Activated CD4-positive, alpha-beta T cell treated with anti-CD3 and anti-CD28 coated beads, Interleukin-2, Interleukin-6, amounts not matched to agents 100 ng/mL and 50 ng/mL, durations not matched to agents 16 hours and 8 hours (primary cell): ENCODE measurements at regions not wholly inside any gene's neighbourhood (a gene's known extent, or its start where the extent isn't known, plus 50 kb on each side); places are given as distances from the start of the nearest gene placed in this dataset.

Experiments used
- DNase-seq: peaks from one replicate; pipeline ENCODE4 v3.0.0-alpha.2; 2020

- no peak for DNase-seq
These were observed 219.3 kb downstream of the BUD13 start for GRCh38 chr11:116553482-116553881.

- no peak for DNase-seq
These were observed 221.2 kb downstream of the BUD13 start for GRCh38 chr11:116551576-116551975.

GRCh38 chr11:116548256-116548655, 224.5 kb downstream of the BUD13 start:
- no peak for DNase-seq

DNA sequence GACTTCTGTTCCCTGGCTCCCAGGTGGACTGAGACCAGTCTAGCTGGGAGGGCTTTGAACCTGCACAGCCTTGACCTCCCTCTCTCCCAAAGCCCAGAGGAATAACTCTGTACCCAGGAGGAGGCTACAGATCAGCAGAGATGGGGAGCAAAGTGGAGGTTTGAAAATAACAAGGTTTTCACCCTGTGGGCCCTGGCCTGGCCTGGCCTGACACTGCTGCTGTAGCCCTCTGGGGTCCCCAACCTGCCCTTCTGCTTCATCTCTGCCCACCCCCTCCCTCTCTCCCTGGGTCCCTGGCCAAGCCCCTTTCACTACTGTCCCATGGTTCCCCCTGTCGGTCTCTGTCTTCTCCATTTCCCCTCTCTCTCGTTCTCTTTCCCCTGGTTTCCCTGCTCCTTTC, 225.2 kb downstream of the BUD13 start:
- DNase-seq: no peak

DNA sequence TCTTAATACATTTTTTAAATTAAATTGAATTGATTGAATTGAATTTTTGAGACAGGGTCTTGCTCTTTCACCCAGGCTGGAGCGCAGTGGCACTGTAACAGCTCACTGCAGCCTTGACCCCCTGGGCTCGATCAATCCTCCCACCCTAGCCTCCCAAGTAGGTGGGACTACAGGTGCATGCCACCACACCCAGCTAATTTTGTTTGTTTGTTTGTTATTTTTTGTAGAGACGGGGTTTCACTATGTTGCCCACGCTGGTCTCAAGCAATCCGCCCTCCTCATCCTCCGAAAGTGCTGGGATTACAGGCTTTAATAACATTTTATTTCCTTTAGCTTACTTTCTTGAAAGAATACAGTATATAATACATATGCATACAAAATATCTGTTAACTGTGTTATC, 226.9 kb downstream of the BUD13 start:
- DNase-seq: no peak

- no peak for DNase-seq
These were observed 228.1 kb downstream of the BUD13 start for GRCh38 chr11:116544721-116545120.

DNA sequence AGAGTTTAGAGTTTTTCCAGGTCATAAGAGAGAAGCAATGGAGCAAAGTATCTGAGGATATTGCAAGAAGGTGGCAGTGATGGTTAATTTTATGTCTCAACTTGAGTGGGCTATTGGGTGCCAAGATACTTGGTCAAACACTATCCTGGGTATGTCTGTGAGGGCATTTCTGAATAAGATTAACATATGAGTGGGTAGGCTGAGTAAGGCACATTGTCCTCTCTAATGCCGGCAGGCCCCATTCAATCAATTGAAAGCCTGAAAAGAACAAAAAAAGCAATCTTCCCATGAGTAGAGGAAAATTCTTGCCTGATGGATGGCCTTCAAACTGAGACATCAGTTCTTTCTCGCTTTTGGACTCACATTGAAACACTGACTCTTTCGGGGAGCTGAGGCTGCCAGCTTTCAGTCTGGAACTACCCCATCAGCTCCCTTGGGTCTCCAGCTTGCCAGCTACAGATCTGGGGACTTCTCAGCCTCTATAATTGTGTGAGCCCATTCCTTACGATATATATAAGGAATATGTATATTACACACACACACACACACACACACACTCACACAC, 228.8 kb downstream of the BUD13 start:
- no peak for DNase-seq

DNA sequence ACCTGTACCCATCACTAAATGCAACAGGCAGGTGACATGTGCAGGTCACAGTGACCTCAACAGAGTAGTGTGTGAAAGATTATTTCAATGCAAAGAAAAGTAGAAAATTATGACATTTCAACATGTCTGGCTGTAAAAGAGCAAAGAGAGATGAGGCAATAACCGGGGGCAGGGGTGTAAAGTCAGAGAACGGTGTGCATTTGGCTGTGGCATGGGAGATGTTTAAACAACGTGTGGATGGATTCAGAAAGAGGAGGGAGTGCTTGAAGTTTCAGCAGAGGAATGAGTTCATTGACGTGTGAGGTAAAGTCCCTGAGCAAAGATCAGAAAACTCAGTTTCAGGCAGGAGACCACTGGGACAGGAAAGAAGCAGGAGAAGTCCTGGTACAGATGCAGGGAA, 229.7 kb downstream of the BUD13 start:
- no peak for DNase-seq

DNA sequence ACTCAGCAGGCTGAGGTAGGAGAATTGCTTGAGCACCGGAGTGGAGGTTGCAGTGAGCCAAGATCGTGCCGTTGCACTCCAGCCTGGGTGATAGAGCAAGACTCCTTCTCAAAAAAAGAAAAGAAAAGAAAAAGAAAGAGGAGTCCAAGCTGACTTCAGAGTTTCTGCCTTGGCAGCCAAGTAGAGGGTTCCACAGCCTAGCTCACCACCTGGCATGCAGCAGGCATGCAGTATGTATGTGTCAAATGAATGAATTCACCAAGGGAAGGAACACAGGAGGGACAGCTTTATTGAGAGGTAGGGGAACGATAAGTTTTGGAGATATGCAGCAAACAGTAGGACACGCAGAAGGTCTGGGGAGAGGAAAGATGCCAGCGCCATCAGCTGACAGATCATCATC, 230.4 kb downstream of the BUD13 start:
- no peak for DNase-seq

DNA sequence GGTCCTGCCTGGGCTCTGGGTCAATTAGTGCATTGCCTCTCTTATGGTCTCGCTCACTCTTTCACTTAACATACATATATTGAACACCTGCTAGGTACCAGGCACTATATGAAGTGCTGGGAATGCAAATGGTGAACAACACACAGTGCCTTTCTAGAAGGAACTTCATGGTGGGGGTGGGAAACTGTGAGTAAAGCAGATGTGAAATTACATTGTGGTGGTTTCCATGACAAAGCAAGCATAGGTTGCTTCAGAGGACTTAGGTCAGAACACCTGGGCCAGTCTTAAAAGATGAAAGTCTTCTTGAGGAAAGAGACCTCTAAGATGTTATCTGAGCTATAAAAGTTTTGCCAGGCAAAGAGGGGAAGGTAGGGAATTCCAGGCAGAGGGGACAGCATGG, 231.3 kb downstream of the BUD13 start:
- no peak for DNase-seq

DNA sequence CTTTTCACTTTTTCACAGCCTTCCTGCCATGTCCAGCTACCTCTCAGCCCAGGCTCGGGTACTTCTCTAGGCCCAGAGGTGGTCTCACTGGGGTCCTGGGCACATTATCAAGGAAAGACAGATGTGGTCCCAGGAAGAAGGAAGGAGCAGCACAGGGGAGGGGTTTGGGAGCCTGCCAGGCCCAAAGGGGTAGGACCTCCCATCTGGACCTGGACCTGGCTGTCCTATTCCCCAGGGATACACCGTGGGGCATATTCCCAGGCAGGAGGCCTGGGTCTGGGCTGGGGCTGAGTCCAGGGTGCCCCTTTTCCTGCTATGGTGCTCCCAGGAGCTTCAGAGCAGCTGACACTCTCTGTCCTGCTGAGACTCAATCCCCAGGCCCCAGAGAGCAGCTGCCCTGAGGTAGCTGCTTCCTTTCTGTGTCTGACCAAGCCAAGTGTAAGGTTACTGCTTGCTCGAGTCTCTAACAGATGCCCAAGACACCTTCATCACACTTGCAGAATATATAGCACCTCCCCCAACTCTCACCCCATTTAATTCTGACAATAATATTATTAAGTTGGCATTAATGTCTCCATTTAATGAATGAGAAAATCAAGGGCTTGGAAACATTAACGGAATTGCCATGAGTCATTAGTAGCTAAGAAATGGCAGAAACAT, 232.0 kb downstream of the BUD13 start:
- DNase-seq: no peak

DNA sequence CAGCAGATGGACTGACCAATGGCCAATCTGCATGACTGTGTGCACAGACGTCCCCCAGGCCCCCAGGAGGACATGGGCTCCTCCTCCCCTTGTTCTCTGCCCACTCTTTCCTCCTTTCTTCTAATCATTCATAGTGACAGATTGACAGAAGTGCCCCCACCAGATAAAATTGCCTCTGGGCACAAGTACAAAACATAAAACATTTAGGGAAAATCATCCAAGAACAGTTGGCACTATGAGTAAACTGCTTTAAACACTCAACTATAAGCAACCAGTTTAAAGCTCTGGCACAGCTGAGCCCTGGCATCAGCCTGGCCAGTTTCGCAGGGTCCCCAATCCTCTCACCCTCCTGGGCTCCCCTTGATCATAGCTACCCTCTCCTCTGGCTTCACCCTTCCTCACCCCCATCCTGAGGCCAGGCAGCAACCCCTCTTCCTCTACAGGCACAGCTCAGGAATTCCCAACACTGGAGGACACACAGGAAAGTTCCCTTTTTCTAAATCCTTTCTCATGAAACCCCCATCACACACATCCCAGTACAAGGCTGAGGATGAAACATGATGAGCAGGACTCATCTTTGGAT, 232.9 kb downstream of the BUD13 start:
- DNase-seq: no peak

DNA sequence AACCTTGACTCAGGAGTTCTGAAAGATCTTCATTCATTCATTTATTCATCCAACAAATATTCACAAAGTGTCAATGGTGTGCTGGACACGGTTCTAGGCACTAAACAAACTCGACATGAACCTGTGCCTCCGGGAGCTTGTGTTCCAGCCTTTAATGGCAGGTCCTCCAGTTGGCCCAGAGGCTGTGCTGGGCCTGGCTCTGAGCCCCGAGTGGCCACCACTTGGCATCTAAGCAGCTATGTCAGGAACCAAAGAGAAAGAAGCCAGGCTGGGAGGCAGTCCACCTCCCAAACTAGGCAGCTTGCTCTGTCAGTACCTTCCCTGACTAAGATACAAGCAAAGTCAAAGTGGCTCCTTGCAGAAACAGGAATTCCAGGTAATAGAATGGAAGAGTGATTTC, 233.6 kb downstream of the BUD13 start:
- DNase-seq: no peak

DNA sequence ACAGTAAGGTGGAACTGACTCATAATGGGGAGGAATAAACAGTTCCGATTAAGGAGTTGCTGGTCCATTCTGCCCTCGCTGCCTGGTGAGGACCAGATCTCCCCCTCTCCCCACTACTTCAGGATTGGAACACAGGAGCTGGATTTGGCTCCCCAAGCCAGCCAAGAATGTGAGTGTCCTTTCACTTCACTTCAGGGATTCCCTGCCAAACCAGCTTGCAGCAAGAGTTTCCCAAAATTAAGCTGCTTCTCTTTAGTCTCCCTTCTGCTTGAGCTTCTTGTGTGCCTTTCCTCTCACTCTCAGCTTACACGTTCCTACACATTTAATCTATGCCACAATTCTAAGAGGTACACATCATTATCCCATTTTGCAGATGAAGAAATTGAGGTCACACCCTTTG, 234.1 kb downstream of the BUD13 start:
- DNase-seq: no peak

- no peak for DNase-seq
These were observed 235.1 kb downstream of the BUD13 start for GRCh38 chr11:116537709-116538108.

DNA sequence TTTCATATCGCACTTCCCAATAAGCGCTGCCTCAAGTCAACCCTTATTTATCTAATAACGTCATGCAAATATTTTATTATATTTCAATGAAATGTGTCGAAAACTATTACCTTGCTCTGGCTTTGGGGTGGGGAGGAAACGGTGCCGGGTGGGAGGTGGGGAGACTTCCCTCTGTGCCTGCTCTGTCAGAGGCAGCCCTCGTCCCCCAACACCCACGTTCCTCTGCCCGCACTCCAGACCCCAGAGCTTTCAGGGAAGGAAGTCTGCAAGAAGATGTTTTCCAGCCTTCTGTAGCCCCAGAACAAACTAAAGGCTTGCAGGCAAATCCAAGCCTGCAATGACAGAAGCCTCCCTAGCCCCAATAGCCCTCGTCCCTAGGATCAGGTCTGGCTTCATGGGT, 235.7 kb downstream of the BUD13 start:
- DNase-seq: no peak

DNA sequence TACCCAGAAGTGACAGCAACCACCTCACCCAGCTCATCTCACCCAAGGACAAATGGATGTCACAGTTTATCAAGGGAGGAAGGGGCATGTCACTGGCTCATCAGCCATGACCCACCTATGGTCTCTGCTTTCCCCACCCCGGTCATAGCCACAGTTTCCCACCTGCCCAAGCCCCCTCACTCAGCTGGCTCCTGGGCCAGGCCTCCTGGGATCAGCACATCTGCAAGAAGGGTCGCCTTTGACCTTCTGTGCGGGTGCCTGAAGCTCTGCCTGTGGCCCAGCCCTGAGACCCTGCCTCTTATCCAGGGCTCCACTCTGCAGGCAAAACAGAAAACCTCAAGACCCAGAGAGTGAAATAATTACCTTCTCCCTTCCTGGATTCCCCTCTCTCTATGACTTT, 236.4 kb downstream of the BUD13 start:
- DNase-seq: no peak

DNA sequence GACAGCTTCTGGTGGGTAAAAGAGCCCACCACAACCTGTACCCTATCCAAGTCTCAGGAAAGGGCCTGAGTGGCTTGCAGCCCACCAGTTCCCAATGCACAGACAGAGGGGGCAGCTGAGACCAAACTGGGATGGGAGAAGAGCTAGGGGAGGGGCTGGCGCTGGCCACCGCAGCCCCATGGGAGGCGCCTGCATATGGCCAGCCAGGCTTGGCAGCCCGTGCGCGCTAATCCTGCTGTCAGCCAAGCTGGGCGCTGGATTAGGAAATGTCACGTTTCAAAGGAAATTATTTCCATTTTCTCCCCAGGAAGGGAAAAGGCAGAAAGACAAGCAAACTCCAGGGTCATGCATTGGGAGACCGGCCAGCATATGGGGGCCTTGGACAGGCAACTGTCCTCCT, 236.8 kb downstream of the BUD13 start:
- no peak for DNase-seq

- DNase-seq: no peak
These were observed 237.7 kb downstream of the BUD13 start for GRCh38 chr11:116535120-116535519.

GRCh38 chr11:116534270-116534975, 238.4 kb downstream of the BUD13 start:
- no peak for DNase-seq

DNA sequence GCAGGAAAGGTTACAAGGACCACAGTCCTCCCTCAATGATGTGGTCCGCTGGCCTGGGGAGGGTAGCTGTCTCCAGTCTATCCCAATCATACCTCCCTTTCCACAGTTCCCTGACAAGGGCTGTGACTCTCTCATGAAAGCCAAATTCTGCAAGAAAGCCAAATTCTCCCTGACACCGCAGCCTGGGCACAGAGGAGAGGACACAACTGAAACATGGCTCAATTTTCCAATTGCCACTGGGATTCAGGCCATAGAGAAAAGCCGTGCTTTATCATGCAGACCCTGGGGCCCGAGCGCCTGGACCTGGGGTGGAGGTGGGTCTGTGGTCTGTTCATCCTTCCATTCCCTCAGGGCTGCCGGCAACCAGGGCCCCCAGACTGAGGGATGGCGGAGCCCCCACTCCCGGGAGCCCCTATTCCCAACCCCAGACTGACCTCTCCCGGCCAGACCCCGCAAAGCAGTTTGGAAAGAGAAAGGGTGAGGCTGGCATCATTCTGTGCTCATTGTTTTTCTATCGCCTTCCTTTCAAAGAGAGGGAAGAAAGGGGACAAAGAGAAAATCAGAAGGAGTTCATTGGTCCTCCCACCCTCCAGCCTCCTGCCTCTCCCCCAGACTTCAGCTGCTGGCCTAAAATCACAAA, 239.5 kb downstream of the BUD13 start:
- no peak for DNase-seq

DNA sequence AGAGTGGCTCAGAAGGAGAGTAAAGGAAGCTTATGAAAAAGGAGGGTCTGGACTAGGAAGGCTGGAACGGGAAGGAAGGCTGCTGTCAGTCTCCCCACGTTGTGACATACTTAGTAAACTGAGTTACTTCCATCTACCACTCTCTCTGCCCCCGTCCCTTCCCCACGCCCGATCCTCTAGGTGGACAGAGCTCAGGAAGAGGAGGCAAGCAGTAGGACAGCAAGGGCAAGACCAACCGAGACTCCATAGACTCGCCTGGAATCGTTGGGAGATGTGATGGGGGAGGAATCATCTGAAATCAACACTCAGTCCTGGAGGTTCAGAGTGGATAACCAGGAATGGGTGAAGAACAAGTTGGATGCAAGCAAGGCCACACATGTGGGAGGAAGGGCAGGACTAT, 240.7 kb downstream of the BUD13 start:
- no peak for DNase-seq

GRCh38 chr11:116530705-116531104, 242.1 kb downstream of the BUD13 start:
- DNase-seq: no peak

DNA sequence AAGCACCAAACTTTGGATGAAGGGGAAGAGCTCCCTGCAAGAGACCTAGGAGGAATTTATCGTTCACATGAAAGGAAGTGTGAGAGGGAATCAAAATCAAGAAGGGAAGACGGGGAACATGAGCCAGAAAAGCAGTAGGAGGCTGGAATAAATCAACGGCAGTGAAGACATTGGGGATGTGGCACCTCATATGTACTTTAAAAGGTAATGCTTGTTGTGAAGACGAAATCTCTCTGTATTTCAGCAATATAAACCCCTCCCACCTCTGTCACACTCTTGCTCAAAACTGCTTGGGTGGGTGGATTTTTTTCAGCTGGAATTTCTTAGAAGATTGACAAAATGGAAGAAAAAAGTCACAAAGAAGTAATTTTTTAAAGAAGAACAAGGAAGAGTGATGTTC, 243.5 kb downstream of the BUD13 start:
- DNase-seq: no peak
